Medulla oblongata (tissue), 1 donor: ENCODE measurements at regions not wholly inside any gene's neighbourhood (a gene's known extent, or its start where the extent isn't known, plus 50 kb on each side); places are given as distances from the start of the nearest gene placed in this dataset.

ENCODE experiments used
- DNase-seq: peaks from one replicate; pipeline ENCODE4 v3.0.0-alpha.2; 2015; ENCODE audit errors: extremely low spot score

GRCh38 chr11:59302991-59303390, 55.7 kb upstream of the OR5AN1 start:
- no peak for DNase-seq

- no peak for DNase-seq
Measured at GRCh38 chr11:59295435-59295834, 63.3 kb upstream of the OR5AN1 start.

GRCh38 chr11:59292611-59293010, 66.1 kb upstream of the OR5AN1 start:
- no peak for DNase-seq

GRCh38 chr11:59291228-59291627, 67.5 kb upstream of the OR5AN1 start:
- DNase-seq: no peak

GRCh38 chr11:59289356-59290181, 69.1 kb upstream of the OR5AN1 start:
- no peak for DNase-seq

- no peak for DNase-seq
Measured at GRCh38 chr11:59285716-59286260, 72.9 kb upstream of the OR5AN1 start.

- no peak for DNase-seq
Measured at GRCh38 chr11:59284773-59285129, 72.0 kb upstream of the MPEG1 start.

- DNase-seq: peak; percentile 84
Measured at GRCh38 chr11:59283825-59284772, 71.4 kb upstream of the MPEG1 start.

GRCh38 chr11:59283311-59283710, 70.6 kb upstream of the MPEG1 start:
- DNase-seq: no peak

GRCh38 chr11:59281177-59281576, 68.5 kb upstream of the MPEG1 start:
- DNase-seq: no peak

- DNase-seq: peak; percentile 8
Measured at GRCh38 chr11:59273373-59273841, 60.7 kb upstream of the MPEG1 start.

- no peak for DNase-seq
Measured at GRCh38 chr11:59272771-59273372, 60.1 kb upstream of the MPEG1 start.

- no peak for DNase-seq
Measured at GRCh38 chr11:59271811-59272327, 59.1 kb upstream of the MPEG1 start.

GRCh38 chr11:59271247-59271755, 58.6 kb upstream of the MPEG1 start:
- DNase-seq: no peak

GRCh38 chr11:59267736-59268475, 55.2 kb upstream of the MPEG1 start:
- DNase-seq: no peak

- DNase-seq: no peak
Measured at GRCh38 chr11:59267196-59267595, 54.5 kb upstream of the MPEG1 start.

GRCh38 chr11:59266491-59266890, 53.8 kb upstream of the MPEG1 start:
- DNase-seq: no peak

GRCh38 chr11:59265735-59266134, 53.0 kb upstream of the MPEG1 start:
- DNase-seq: no peak

GRCh38 chr11:59264736-59265135, 52.0 kb upstream of the MPEG1 start:
- DNase-seq: no peak

- no peak for DNase-seq
Measured at GRCh38 chr11:59263225-59263894, 50.6 kb upstream of the MPEG1 start.
